ENCODE measurements at regions not wholly inside any gene's neighbourhood (a gene's known extent, or its start where the extent isn't known, plus 50 kb on each side); places are given as distances from the start of the nearest gene placed in this dataset.

- no peak for DNase-seq (ENCODE audit: low spot score)
- in situ Hi-C loops (cut with MboI; ENCODE audit: low sequenced_read_pairs, unreplicated experiment), result no loop called here
- TF ChIP-seq CTCF (IDR thresholded peaks at IDR 0.05; ENCODE audit: borderline replicate concordance, control extremely low read depth, extremely low read depth, insufficient read depth, missing control alignments), result no peak
These were observed 104.0 kb downstream of the ACAA2 start for GRCh38 chr18:49709347-49709690.

- no peak for DNase-seq (ENCODE audit: low spot score)
- no peak for TF ChIP-seq CTCF (IDR thresholded peaks at IDR 0.05; ENCODE audit: borderline replicate concordance, control extremely low read depth, extremely low read depth, insufficient read depth, missing control alignments)
- in situ Hi-C loops (cut with MboI; ENCODE audit: low sequenced_read_pairs, unreplicated experiment), result no loop called here
These were observed 104.5 kb downstream of the ACAA2 start for GRCh38 chr18:49708662-49709346.

GRCh38 chr18:49707599-49707998, 105.7 kb downstream of the ACAA2 start:
- no peak for TF ChIP-seq CTCF (IDR thresholded peaks at IDR 0.05; ENCODE audit: borderline replicate concordance, control extremely low read depth, extremely low read depth, insufficient read depth, missing control alignments)
- in situ Hi-C loops (cut with MboI; ENCODE audit: low sequenced_read_pairs, unreplicated experiment), result no loop called here
- DNase-seq (ENCODE audit: low spot score), result no peak

GRCh38 chr18:49704334-49704733, 109.0 kb downstream of the ACAA2 start:
- in situ Hi-C loops (cut with MboI; ENCODE audit: low sequenced_read_pairs, unreplicated experiment), result no loop called here
- DNase-seq (ENCODE audit: low spot score), result no peak
- TF ChIP-seq CTCF (IDR thresholded peaks at IDR 0.05; ENCODE audit: borderline replicate concordance, control extremely low read depth, extremely low read depth, insufficient read depth, missing control alignments), result no peak

GRCh38 chr18:49701190-49701589, 112.1 kb downstream of the ACAA2 start:
- no peak for TF ChIP-seq CTCF (IDR thresholded peaks at IDR 0.05; ENCODE audit: borderline replicate concordance, control extremely low read depth, extremely low read depth, insufficient read depth, missing control alignments)
- in situ Hi-C loops (cut with MboI; ENCODE audit: low sequenced_read_pairs, unreplicated experiment), result no loop called here

GRCh38 chr18:49699303-49699702, 114.0 kb downstream of the ACAA2 start:
- in situ Hi-C loops (cut with MboI; ENCODE audit: low sequenced_read_pairs, unreplicated experiment), result no loop called here
- DNase-seq (ENCODE audit: low spot score), result no peak
- no peak for TF ChIP-seq CTCF (IDR thresholded peaks at IDR 0.05; ENCODE audit: borderline replicate concordance, control extremely low read depth, extremely low read depth, insufficient read depth, missing control alignments)

More at GRCh38 chr18:49701190-49701589, 112.1 kb downstream of the ACAA2 start:
- no peak for DNase-seq (ENCODE audit: low spot score)
